Right atrium auricular region (tissue), 2 donors: ENCODE measurements at regions not wholly inside any gene's neighbourhood (a gene's known extent, or its start where the extent isn't known, plus 50 kb on each side); places are given as distances from the start of the nearest gene placed in this dataset.
A peak's percentile ranks its signal among the peaks of the same experiment; 100 is the strongest.

ENCODE experiments used
- DNase-seq: peaks from one replicate; pipeline ENCODE4 v3.0.0-alpha.2; 2019; ENCODE audit warnings: low spot score
- H3K27ac ChIP-seq, 2 donors: fragments of 200-600 bp; sonication (generic); 1 replicate in 1 of 2; 2 replicates in 1 of 2; pipeline ENCODE4 v1.5.1; 2016 to 2019
- H3K27me3 ChIP-seq, 2 donors: fragments of 200-600 bp; sonication (generic); one replicate each; pipeline versions ENCODE4 v1.5.1 to v1.6.0; 2017 to 2019
- H3K36me3 ChIP-seq: fragments of 200-600 bp; sonication (generic); one replicate; pipeline ENCODE4 v1.5.1; 2016
- H3K4me1 ChIP-seq, 2 donors: fragments of 200-600 bp; sonication (generic); one replicate each; pipeline versions ENCODE4 v1.5.1 to v1.6.0; 2017 to 2019
- H3K4me3 ChIP-seq, 2 donors: fragments of 200-600 bp; sonication (generic); 1 replicate in 1 of 2; 2 replicates in 1 of 2; pipeline ENCODE4 v1.5.1; 2017 to 2019; ENCODE audit warnings: mild to moderate bottlenecking in 1 of 2, moderate library complexity in 1 of 2
- H3K9me3 ChIP-seq, 2 donors: fragments of 200-600 bp; sonication (generic); one replicate each; pipeline ENCODE4 v1.5.1; 2019
- CTCF ChIP-seq, 2 donors: fragments of 200-600 bp; sonication (generic); IDR thresholded peaks; one replicate each; pipeline ENCODE4 v1.5.1; 2019; ENCODE audit warnings: antibody characterized with exemption in 2 of 2

- no peak overlapping the region for H3K27ac ChIP-seq
- H3K4me3 ChIP-seq: no peak overlapping the region
- H3K36me3 ChIP-seq: no peaks in the 10 kb centered on the region
- no peak for DNase-seq
- no peak for TF ChIP-seq CTCF (IDR thresholded peaks at IDR 0.05)
- peaks cover 0 to 1% of the 10 kb centered on the region in 2 donors for H3K4me1 ChIP-seq
- no peaks in the 10 kb centered on the region for H3K9me3 ChIP-seq
- H3K27me3 ChIP-seq: no peaks in the 10 kb centered on the region
Observed at GRCh38 chr12:109648521-109648920, 65.1 kb upstream of the FAM222A start.

- H3K36me3 ChIP-seq: no peaks in the 10 kb centered on the region
- peaks cover 0 to 13% of the 10 kb centered on the region in 2 donors for H3K4me1 ChIP-seq
- H3K27me3 ChIP-seq: no peaks in the 10 kb centered on the region
- TF ChIP-seq CTCF (IDR thresholded peaks at IDR 0.05): no peak
- no peaks in the 10 kb centered on the region for H3K9me3 ChIP-seq
- H3K27ac ChIP-seq: no peak overlapping the region
- no peak for DNase-seq
- no peak overlapping the region for H3K4me3 ChIP-seq
Observed at GRCh38 chr12:109650808-109651207, 62.8 kb upstream of the FAM222A start.

GRCh38 chr12:109651596-109651995, 62.0 kb upstream of the FAM222A start:
- no peaks in the 10 kb centered on the region for H3K27me3 ChIP-seq
- peaks cover 0 to 13% of the 10 kb centered on the region in 2 donors for H3K4me1 ChIP-seq
- H3K4me3 ChIP-seq: no peak overlapping the region
- TF ChIP-seq CTCF (IDR thresholded peaks at IDR 0.05): no peak
- no peaks in the 10 kb centered on the region for H3K36me3 ChIP-seq
- DNase-seq: no peak
- no peaks in the 10 kb centered on the region for H3K9me3 ChIP-seq
- no peak overlapping the region for H3K27ac ChIP-seq

GRCh38 chr12:109652233-109652976, 61.2 kb upstream of the FAM222A start:
- DNase-seq: no peak
- no peak overlapping the region for H3K4me3 ChIP-seq
- H3K4me1 ChIP-seq: peaks cover 0 to 13% of the 10 kb centered on the region in 2 donors
- H3K9me3 ChIP-seq: no peaks in the 10 kb centered on the region
- no peaks in the 10 kb centered on the region for H3K27me3 ChIP-seq
- TF ChIP-seq CTCF (IDR thresholded peaks at IDR 0.05): no peak
- H3K36me3 ChIP-seq: no peaks in the 10 kb centered on the region
- H3K27ac ChIP-seq: no peak overlapping the region

- Histone ChIP-seq H3K4me3 (no peak overlapping the region), H3K27me3 (no peaks in the 10 kb centered on the region), H3K9me3 (no peaks in the 10 kb centered on the region), H3K36me3 (no peaks in the 10 kb centered on the region), H3K27ac (no peak overlapping the region), H3K4me1 (peaks cover 0 to 13% of the 10 kb centered on the region in 2 donors)
- no peak for DNase-seq
- no peak for TF ChIP-seq CTCF (IDR thresholded peaks at IDR 0.05)
Observed at GRCh38 chr12:109652977-109653264, 60.7 kb upstream of the FAM222A start.

- H3K27ac ChIP-seq: peak overlapping the region in 1 of 2 donors; percentile 9
- H3K36me3 ChIP-seq: no peaks in the 10 kb centered on the region
- no peaks in the 10 kb centered on the region for H3K27me3 ChIP-seq
- no peaks in the 10 kb centered on the region for H3K9me3 ChIP-seq
- TF ChIP-seq CTCF (IDR thresholded peaks at IDR 0.05): no peak
- DNase-seq: no peak
- H3K4me3 ChIP-seq: no peak overlapping the region
- peaks cover 0 to 13% of the 10 kb centered on the region in 2 donors for H3K4me1 ChIP-seq
Observed at GRCh38 chr12:109653890-109654289, 59.7 kb upstream of the FAM222A start.
